WTC11 (cell line): ENCODE measurements at regions not wholly inside any gene's neighbourhood (a gene's known extent, or its start where the extent isn't known, plus 50 kb on each side); places are given as distances from the start of the nearest gene placed in this dataset.

Experiments
- ATAC-seq: fragments of 200-7000 bp; cut with Tn5 transposase; 2 replicates; pipeline ENCODE4 v1.10.0; 2021; ENCODE audit warnings: mild to moderate bottlenecking, moderate library complexity
- CTCF ChIA-PET: fragments of 300-600 bp; sonication (Branson Sonifier 250); formaldehyde crosslinking; loops from one replicate; lab custom pipeline; 2021; ENCODE audit warnings: antibody characterized with exemption; lab: Charles Lee
- POLR2A ChIA-PET: fragments of 350-600 bp; sonication (Branson Sonifier 250); formaldehyde crosslinking; loops from one replicate; lab custom pipeline; 2021; ENCODE audit warnings: antibody characterized with exemption; lab: Charles Lee
- DNase-seq: peaks from one replicate; pipeline ENCODE4 v3.0.0; 2021; ENCODE audit warnings: low spot score
- H3K27ac Mint-ChIP-seq: 2 replicates; pipeline ENCODE4 v1.8.0; 2021; ENCODE audit warnings: mixed read lengths
- H3K27me3 Mint-ChIP-seq: 2 replicates; pipeline ENCODE4 v1.8.0; 2021; ENCODE audit warnings: low read depth, mild to moderate bottlenecking, moderate library complexity, mixed read lengths
- H3K36me3 Mint-ChIP-seq: 2 replicates; pipeline ENCODE4 v1.8.0; 2021; ENCODE audit warnings: mixed read lengths
- H3K4me1 Mint-ChIP-seq: 2 replicates; pipeline ENCODE4 v1.8.0; 2022; ENCODE audit warnings: mixed read lengths
- H3K4me3 Mint-ChIP-seq: 2 replicates; pipeline ENCODE4 v1.8.0; 2021; ENCODE audit warnings: mild to moderate bottlenecking, moderate library complexity, mixed read lengths
- H3K9me3 Mint-ChIP-seq: 2 replicates; pipeline ENCODE4 v1.8.0; 2021; ENCODE audit warnings: mixed read lengths
- CREM ChIP-seq: sonication (generic); formaldehyde crosslinking; IDR thresholded peaks from 2 replicates; pipeline ENCODE4 v1.8.1; 2022; ENCODE audit warnings: mild to moderate bottlenecking, missing genetic modification reagents, moderate library complexity
- ELF4 ChIP-seq: sonication (generic); formaldehyde crosslinking; IDR thresholded peaks from 2 replicates; pipeline ENCODE4 v1.8.1; 2022; ENCODE audit warnings: low read depth, mild to moderate bottlenecking, moderate library complexity, missing genetic modification reagents
- ETV6 ChIP-seq: sonication (generic); formaldehyde crosslinking; IDR thresholded peaks from 2 replicates; pipeline ENCODE4 v1.8.1; 2022; ENCODE audit warnings: mild to moderate bottlenecking, missing genetic modification reagents
- FOXK1 ChIP-seq: sonication (generic); formaldehyde crosslinking; IDR thresholded peaks from 2 replicates; pipeline ENCODE4 v1.8.0; 2022; ENCODE audit warnings: mild to moderate bottlenecking, moderate library complexity, missing genetic modification reagents
- GTF2I ChIP-seq: fragments of 250-450 bp; sonication (Bioruptor Pico); conservative IDR thresholded peaks from 2 replicates; pipeline ENCODE4 v1.4.0; 2021; ENCODE audit warnings: mild to moderate bottlenecking
- JAZF1 ChIP-seq: fragments of 250-450 bp; sonication (Bioruptor Pico); IDR thresholded peaks from 2 replicates; pipeline ENCODE4 v1.9.0; 2021; ENCODE audit warnings: moderate library complexity, mild to moderate bottlenecking, inconsistent platforms
- OVOL2 ChIP-seq: fragments of 250-450 bp; sonication (Bioruptor Pico); IDR thresholded peaks from 2 replicates; pipeline ENCODE4 v1.9.0; 2021; ENCODE audit warnings: mild to moderate bottlenecking, borderline replicate concordance
- PRRX2 ChIP-seq: fragments of 250-450 bp; sonication (Bioruptor Pico); IDR thresholded peaks from 2 replicates; pipeline ENCODE4 v1.8.0; 2021; ENCODE audit warnings: mild to moderate bottlenecking
- RELA ChIP-seq: sonication (generic); formaldehyde crosslinking; IDR thresholded peaks from 2 replicates; pipeline ENCODE4 v1.8.1; 2022; ENCODE audit warnings: missing genetic modification reagents, mild to moderate bottlenecking, borderline replicate concordance
- RORB ChIP-seq: fragments of 250-450 bp; sonication (Bioruptor Pico); IDR thresholded peaks from 2 replicates; pipeline ENCODE4 v1.9.0; 2021; ENCODE audit warnings: mild to moderate bottlenecking
- TEAD4 ChIP-seq: sonication (generic); formaldehyde crosslinking; IDR thresholded peaks from 2 replicates; pipeline ENCODE4 v1.8.0; 2022; ENCODE audit warnings: mild to moderate bottlenecking, missing genetic modification reagents
- ZNF232 ChIP-seq: sonication (generic); formaldehyde crosslinking; IDR thresholded peaks from 2 replicates; pipeline ENCODE4 v1.8.0; 2022; ENCODE audit warnings: mild to moderate bottlenecking, missing genetic modification reagents
- ZNF263 ChIP-seq: sonication (generic); formaldehyde crosslinking; IDR thresholded peaks from 2 replicates; pipeline ENCODE4 v1.8.1; 2022; ENCODE audit warnings: low read depth, mild to moderate bottlenecking, moderate library complexity, missing genetic modification reagents
- TF ChIP-seq, protein P1 (sequence below): sonication (generic); formaldehyde crosslinking; IDR thresholded peaks from 2 replicates; pipeline ENCODE4 v1.8.1; 2023; ENCODE audit warnings: mild to moderate bottlenecking, missing genetic modification reagents, moderate library complexity
- TF ChIP-seq, protein P2 (sequence below): fragments of 250-450 bp; sonication (Bioruptor Pico); IDR thresholded peaks from 2 replicates; pipeline ENCODE4 v1.8.0; 2021; ENCODE audit warnings: mild to moderate bottlenecking
- TF ChIP-seq, protein P3 (sequence below): sonication (generic); formaldehyde crosslinking; IDR thresholded peaks from 2 replicates; pipeline ENCODE4 v1.8.0; 2023; ENCODE audit warnings: missing genetic modification reagents
- TF ChIP-seq, protein P4 (sequence below): sonication (generic); formaldehyde crosslinking; conservative IDR thresholded peaks from 2 replicates; pipeline ENCODE4 v1.8.1; 2023; ENCODE audit warnings: mild to moderate bottlenecking, low read depth, missing genetic modification reagents, moderate library complexity
- TF ChIP-seq, protein P5 (sequence below): fragments of 250-450 bp; sonication (Bioruptor Pico); IDR thresholded peaks from 2 replicates; pipeline ENCODE4 v1.9.0; 2021; ENCODE audit warnings: mild to moderate bottlenecking
- TF ChIP-seq, protein P6 (sequence below): sonication (generic); formaldehyde crosslinking; IDR thresholded peaks from 2 replicates; pipeline ENCODE4 v1.8.1; 2022; ENCODE audit warnings: missing genetic modification reagents, borderline replicate concordance

DNA sequence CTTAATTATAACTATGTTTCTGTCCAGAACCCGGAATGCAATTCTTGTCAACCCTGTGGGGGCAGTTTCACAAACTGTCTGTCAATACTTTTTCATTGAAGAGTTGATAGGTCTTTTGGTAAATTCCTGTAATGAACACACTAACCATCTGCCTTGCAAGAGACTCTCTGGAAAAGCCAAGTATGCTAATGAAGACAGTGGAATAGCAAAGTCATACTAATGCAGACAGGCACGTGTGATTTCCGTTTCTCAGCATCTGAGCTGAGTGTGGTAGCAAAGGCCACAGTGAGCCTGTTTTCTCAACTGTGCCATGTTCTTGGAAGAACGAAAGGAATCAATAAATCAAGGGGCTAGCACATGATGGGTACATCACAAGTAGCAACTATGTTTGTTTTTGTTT lies 494.1 kb upstream of the NRP1 start:
- ATAC-seq: no peak
- Mint-ChIP-seq H3K9me3 (peaks cover 17% of the 10 kb centered on the region), H3K4me3 (no peak overlapping the region), H3K36me3 (no peaks in the 10 kb centered on the region), H3K4me1 (peaks cover 3% of the 10 kb centered on the region; the same call in 1 of the 2 replicates), H3K27ac (no peak overlapping the region), H3K27me3 (no peaks in the 10 kb centered on the region)
- POLR2A ChIA-PET: no interaction called here
- CTCF ChIA-PET: no interaction called here
- no peak for DNase-seq
- TF ChIP-seq, protein P1, sequence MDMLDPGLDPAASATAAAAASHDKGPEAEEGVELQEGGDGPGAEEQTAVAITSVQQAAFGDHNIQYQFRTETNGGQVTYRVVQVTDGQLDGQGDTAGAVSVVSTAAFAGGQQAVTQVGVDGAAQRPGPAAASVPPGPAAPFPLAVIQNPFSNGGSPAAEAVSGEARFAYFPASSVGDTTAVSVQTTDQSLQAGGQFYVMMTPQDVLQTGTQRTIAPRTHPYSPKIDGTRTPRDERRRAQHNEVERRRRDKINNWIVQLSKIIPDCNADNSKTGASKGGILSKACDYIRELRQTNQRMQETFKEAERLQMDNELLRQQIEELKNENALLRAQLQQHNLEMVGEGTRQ (CRISPR knock-in tag): no peak

DNA sequence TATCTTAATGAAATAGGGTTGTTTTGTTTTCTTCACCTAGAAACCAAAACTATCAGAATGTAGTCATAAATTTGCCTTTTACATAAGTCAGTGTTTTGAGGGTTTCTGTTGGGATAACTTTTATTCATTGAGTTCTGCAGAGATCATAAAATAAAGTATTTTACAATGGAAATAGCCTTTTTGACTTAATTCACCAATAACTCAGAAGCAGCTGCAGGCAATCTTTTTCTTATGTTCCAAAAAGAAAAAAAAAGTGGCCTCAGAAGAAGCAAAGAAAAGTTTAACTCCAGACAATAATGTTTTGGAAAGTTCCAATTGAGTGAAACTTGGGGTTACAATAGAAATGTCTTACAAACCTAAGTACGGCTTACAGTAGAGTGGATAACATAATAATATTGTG lies 491.7 kb upstream of the NRP1 start:
- H3K27ac Mint-ChIP-seq: no peak overlapping the region
- H3K4me1 Mint-ChIP-seq: no peaks in the 10 kb centered on the region
- no peak for ATAC-seq
- H3K36me3 Mint-ChIP-seq: no peaks in the 10 kb centered on the region
- CTCF ChIA-PET: no interaction called here
- no peak overlapping the region for H3K4me3 Mint-ChIP-seq
- H3K27me3 Mint-ChIP-seq: no peaks in the 10 kb centered on the region
- H3K9me3 Mint-ChIP-seq: peaks cover 17% of the 10 kb centered on the region
- POLR2A ChIA-PET: no interaction called here
- DNase-seq: no peak
- TF ChIP-seq FOXK1 (CRISPR knock-in tag) (no peak), GTF2I (CRISPR knock-in tag) (no peak), TEAD4 (CRISPR knock-in tag) (no peak), PRRX2 (CRISPR knock-in tag) (no peak), ZNF232 (CRISPR knock-in tag) (no peak), CREM (CRISPR knock-in tag) (no peak), JAZF1 (CRISPR knock-in tag) (no peak), RELA (CRISPR knock-in tag) (no peak), RORB (no peak), OVOL2 (CRISPR knock-in tag) (no peak), ZNF263 (no peak), ETV6 (no peak), ELF4 (no peak)
- TF ChIP-seq, protein P2, sequence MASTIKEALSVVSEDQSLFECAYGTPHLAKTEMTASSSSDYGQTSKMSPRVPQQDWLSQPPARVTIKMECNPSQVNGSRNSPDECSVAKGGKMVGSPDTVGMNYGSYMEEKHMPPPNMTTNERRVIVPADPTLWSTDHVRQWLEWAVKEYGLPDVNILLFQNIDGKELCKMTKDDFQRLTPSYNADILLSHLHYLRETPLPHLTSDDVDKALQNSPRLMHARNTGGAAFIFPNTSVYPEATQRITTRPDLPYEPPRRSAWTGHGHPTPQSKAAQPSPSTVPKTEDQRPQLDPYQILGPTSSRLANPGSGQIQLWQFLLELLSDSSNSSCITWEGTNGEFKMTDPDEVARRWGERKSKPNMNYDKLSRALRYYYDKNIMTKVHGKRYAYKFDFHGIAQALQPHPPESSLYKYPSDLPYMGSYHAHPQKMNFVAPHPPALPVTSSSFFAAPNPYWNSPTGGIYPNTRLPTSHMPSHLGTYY (CRISPR knock-in tag): no peak
- TF ChIP-seq, protein P3, sequence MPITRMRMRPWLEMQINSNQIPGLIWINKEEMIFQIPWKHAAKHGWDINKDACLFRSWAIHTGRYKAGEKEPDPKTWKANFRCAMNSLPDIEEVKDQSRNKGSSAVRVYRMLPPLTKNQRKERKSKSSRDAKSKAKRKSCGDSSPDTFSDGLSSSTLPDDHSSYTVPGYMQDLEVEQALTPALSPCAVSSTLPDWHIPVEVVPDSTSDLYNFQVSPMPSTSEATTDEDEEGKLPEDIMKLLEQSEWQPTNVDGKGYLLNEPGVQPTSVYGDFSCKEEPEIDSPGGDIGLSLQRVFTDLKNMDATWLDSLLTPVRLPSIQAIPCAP (CRISPR knock-in tag): no peak
- TF ChIP-seq, protein P4, sequence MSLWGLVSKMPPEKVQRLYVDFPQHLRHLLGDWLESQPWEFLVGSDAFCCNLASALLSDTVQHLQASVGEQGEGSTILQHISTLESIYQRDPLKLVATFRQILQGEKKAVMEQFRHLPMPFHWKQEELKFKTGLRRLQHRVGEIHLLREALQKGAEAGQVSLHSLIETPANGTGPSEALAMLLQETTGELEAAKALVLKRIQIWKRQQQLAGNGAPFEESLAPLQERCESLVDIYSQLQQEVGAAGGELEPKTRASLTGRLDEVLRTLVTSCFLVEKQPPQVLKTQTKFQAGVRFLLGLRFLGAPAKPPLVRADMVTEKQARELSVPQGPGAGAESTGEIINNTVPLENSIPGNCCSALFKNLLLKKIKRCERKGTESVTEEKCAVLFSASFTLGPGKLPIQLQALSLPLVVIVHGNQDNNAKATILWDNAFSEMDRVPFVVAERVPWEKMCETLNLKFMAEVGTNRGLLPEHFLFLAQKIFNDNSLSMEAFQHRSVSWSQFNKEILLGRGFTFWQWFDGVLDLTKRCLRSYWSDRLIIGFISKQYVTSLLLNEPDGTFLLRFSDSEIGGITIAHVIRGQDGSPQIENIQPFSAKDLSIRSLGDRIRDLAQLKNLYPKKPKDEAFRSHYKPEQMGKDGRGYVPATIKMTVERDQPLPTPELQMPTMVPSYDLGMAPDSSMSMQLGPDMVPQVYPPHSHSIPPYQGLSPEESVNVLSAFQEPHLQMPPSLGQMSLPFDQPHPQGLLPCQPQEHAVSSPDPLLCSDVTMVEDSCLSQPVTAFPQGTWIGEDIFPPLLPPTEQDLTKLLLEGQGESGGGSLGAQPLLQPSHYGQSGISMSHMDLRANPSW: no peak
- TF ChIP-seq, protein P5, sequence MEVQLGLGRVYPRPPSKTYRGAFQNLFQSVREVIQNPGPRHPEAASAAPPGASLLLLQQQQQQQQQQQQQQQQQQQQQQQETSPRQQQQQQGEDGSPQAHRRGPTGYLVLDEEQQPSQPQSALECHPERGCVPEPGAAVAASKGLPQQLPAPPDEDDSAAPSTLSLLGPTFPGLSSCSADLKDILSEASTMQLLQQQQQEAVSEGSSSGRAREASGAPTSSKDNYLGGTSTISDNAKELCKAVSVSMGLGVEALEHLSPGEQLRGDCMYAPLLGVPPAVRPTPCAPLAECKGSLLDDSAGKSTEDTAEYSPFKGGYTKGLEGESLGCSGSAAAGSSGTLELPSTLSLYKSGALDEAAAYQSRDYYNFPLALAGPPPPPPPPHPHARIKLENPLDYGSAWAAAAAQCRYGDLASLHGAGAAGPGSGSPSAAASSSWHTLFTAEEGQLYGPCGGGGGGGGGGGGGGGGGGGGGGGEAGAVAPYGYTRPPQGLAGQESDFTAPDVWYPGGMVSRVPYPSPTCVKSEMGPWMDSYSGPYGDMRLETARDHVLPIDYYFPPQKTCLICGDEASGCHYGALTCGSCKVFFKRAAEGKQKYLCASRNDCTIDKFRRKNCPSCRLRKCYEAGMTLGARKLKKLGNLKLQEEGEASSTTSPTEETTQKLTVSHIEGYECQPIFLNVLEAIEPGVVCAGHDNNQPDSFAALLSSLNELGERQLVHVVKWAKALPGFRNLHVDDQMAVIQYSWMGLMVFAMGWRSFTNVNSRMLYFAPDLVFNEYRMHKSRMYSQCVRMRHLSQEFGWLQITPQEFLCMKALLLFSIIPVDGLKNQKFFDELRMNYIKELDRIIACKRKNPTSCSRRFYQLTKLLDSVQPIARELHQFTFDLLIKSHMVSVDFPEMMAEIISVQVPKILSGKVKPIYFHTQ: no peak
- TF ChIP-seq, protein P6, sequence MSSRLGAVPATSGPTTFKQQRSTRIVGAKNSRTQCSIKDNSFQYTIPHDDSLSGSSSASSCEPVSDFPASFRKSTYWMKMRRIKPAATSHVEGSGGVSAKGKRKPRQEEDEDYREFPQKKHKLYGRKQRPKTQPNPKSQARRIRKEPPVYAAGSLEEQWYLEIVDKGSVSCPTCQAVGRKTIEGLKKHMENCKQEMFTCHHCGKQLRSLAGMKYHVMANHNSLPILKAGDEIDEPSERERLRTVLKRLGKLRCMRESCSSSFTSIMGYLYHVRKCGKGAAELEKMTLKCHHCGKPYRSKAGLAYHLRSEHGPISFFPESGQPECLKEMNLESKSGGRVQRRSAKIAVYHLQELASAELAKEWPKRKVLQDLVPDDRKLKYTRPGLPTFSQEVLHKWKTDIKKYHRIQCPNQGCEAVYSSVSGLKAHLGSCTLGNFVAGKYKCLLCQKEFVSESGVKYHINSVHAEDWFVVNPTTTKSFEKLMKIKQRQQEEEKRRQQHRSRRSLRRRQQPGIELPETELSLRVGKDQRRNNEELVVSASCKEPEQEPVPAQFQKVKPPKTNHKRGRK (CRISPR knock-in tag): no peak
- TF ChIP-seq, all 79 proteins: peak for 0
